ENCODE measurements at regions not wholly inside any gene's neighbourhood (a gene's known extent, or its start where the extent isn't known, plus 50 kb on each side); places are given as distances from the start of the nearest gene placed in this dataset.
"Not testable (repeated sequence)": the region's sequence is repeated elsewhere in the genome, so short reads cannot be mapped to it uniquely, and the experiment has no call there.

GRCh38 chr13:101003566-101003965 lies 329.0 kb upstream of the TMTC4 start:
- FAIRE-seq: no peak

GRCh38 chr13:100989392-100989791 lies 314.8 kb upstream of the TMTC4 start:
- no peak for FAIRE-seq

GRCh38 chr13:100988921-100989320 lies 314.3 kb upstream of the TMTC4 start:
- FAIRE-seq: no peak

GRCh38 chr13:100987948-100988347 lies 313.4 kb upstream of the TMTC4 start:
- FAIRE-seq: no peak

GRCh38 chr13:100986571-100986970 lies 312.0 kb upstream of the TMTC4 start:
- no peak for FAIRE-seq

- FAIRE-seq: no peak
Measured at GRCh38 chr13:100984085-100984705, 309.6 kb upstream of the TMTC4 start.

- FAIRE-seq: no peak
Measured at GRCh38 chr13:100983111-100983510, 308.5 kb upstream of the TMTC4 start.

- FAIRE-seq: no peak
Measured at GRCh38 chr13:100980171-100980570, 305.6 kb upstream of the TMTC4 start.

- no peak for FAIRE-seq
Measured at GRCh38 chr13:100977841-100978240, 303.2 kb upstream of the TMTC4 start.

GRCh38 chr13:100976993-100977392 lies 302.4 kb upstream of the TMTC4 start:
- no peak for FAIRE-seq

- FAIRE-seq: not testable (repeated sequence)
Measured at GRCh38 chr13:100975666-100976065, 301.1 kb upstream of the TMTC4 start.

GRCh38 chr13:100962585-100962984 lies 288.0 kb upstream of the TMTC4 start:
- no peak for FAIRE-seq

GRCh38 chr13:100961186-100961585 lies 286.6 kb upstream of the TMTC4 start:
- no peak for FAIRE-seq

GRCh38 chr13:100958831-100959230 lies 284.2 kb upstream of the TMTC4 start:
- no peak for FAIRE-seq

GRCh38 chr13:100957741-100958140 lies 283.1 kb upstream of the TMTC4 start:
- FAIRE-seq: no peak

- FAIRE-seq: no peak
Measured at GRCh38 chr13:100954430-100955305, 280.1 kb upstream of the TMTC4 start.

GRCh38 chr13:100951016-100951415 lies 276.4 kb upstream of the TMTC4 start:
- no peak for FAIRE-seq

GRCh38 chr13:100948937-100949336 lies 274.3 kb upstream of the TMTC4 start:
- FAIRE-seq: not testable (repeated sequence)

- FAIRE-seq: no peak
Measured at GRCh38 chr13:100946588-100946987, 272.0 kb upstream of the TMTC4 start.

GRCh38 chr13:100944791-100945345 lies 270.3 kb upstream of the TMTC4 start:
- no peak for FAIRE-seq

GRCh38 chr13:100942742-100943141 lies 268.1 kb upstream of the TMTC4 start:
- no peak for FAIRE-seq

- FAIRE-seq: no peak
Measured at GRCh38 chr13:100941377-100942368, 267.1 kb upstream of the TMTC4 start.

- FAIRE-seq: no peak
Measured at GRCh38 chr13:100940658-100941057, 266.1 kb upstream of the TMTC4 start.
